Endothelial cell of umbilical vein (primary cell): ENCODE measurements at regions not wholly inside any gene's neighbourhood (a gene's known extent, or its start where the extent isn't known, plus 50 kb on each side); places are given as distances from the start of the nearest gene placed in this dataset.

Experiments
- BruUV-seq: library from RNA; stranded (reverse); fragments of 400-500 nt; replicated peaks from 2 replicates; lab custom pipeline; 2021; lab: Mats Ljungman, UMichigan
- CTCF ChIA-PET: fragments of 300-600, 350-600 bp; sonication (Branson Sonifier 250); formaldehyde crosslinking; loops from one replicate; lab custom pipeline; 2021; ENCODE audit warnings: antibody characterized with exemption, inconsistent platforms; lab: Charles Lee
- POLR2A ChIA-PET: fragments of 300-600, 350-600 bp; sonication (Branson Sonifier 250); formaldehyde crosslinking; loops from one replicate; lab custom pipeline; 2021; ENCODE audit warnings: antibody characterized with exemption, inconsistent platforms; lab: Charles Lee
- DNase-seq: peaks from one replicate; pipeline ENCODE4 v3.0.0-alpha.2; 2011; ENCODE audit warnings: low read depth, low spot score
- FAIRE-seq: peaks from 2 replicates; lab custom pipeline; 2011; peaks lifted over from hg19 to GRCh38; lab: Jason Lieb, UNC
- H2AFZ ChIP-seq: 2 replicates; pipeline ENCODE4 v1.6.0; 2012; ENCODE audit warnings: low read depth, low read length, control low read depth, inconsistent platforms
- H3K27ac ChIP-seq: 2 replicates; pipeline ENCODE4 v1.5.1; 2011; ENCODE audit warnings: low read depth, mild to moderate bottlenecking, control low read depth, low read length, moderate library complexity; ENCODE audit not compliant: insufficient read depth
- H3K27me3 ChIP-seq, 2 experiments: 2 replicates each; pipeline versions ENCODE4 v1.6.0 to v1.6.1; 2011; ENCODE audit warnings: low read length in 2 of 2, mixed read lengths in 1 of 2; ENCODE audit not compliant: control insufficient read depth in 2 of 2, insufficient read depth in 2 of 2
- H3K36me3 ChIP-seq, 2 experiments: 2 replicates in 1 of 2; 3 replicates in 1 of 2; pipeline ENCODE4 v1.5.1; 2011; ENCODE audit warnings: low read length in 2 of 2, mild to moderate bottlenecking in 1 of 2, moderate library complexity in 1 of 2; ENCODE audit not compliant: control insufficient read depth in 2 of 2, insufficient read depth in 2 of 2; ENCODE audit errors: extremely low read depth in 1 of 2
- H3K4me1 ChIP-seq: 3 replicates; pipeline ENCODE4 v1.5.1; 2011; ENCODE audit warnings: mild to moderate bottlenecking, low read length; ENCODE audit not compliant: control insufficient read depth, insufficient read depth; ENCODE audit errors: extremely low read depth
- H3K4me2 ChIP-seq: 2 replicates; pipeline ENCODE4 v1.6.1; 2011; ENCODE audit warnings: low read length, control low read depth, mixed read lengths; ENCODE audit not compliant: insufficient read depth
- H3K4me3 ChIP-seq, 3 experiments: fragments of 200-600 bp in 1 of 3; sonication (generic), shearing (Covaris generic) in 1 of 3; replicated peaks in 1 of 3; 2 replicates each; pipeline ENCODE4 v1.5.1; 2011 to 2016; ENCODE audit warnings: control low read depth in 3 of 3, low read length in 3 of 3, mild to moderate bottlenecking in 2 of 3, inconsistent platforms in 1 of 3, low read depth in 1 of 3, moderate library complexity in 1 of 3; ENCODE audit not compliant: insufficient read depth in 1 of 3
- H3K79me2 ChIP-seq: 2 replicates; pipeline ENCODE4 v1.6.0; 2012; ENCODE audit warnings: low read length, inconsistent platforms; ENCODE audit not compliant: control insufficient read depth, insufficient read depth
- H3K9ac ChIP-seq: replicated peaks from 2 replicates; pipeline ENCODE3; 2011; ENCODE audit warnings: low read length, control low read depth; ENCODE audit not compliant: insufficient read depth; ENCODE audit errors: extremely low read depth
- H3K9me1 ChIP-seq: replicated peaks from 3 replicates; pipeline ENCODE4 v1.6.0; 2011; ENCODE audit warnings: mild to moderate bottlenecking, low read length; ENCODE audit not compliant: control insufficient read depth, insufficient read depth; ENCODE audit errors: extremely low read depth
- H3K9me3 ChIP-seq: replicated peaks from 2 replicates; pipeline ENCODE4 v1.5.1; 2012; ENCODE audit warnings: low read length, inconsistent platforms; ENCODE audit not compliant: control insufficient read depth, insufficient read depth
- H4K20me1 ChIP-seq: replicated peaks from 2 replicates; pipeline ENCODE3; 2011; ENCODE audit warnings: mild to moderate bottlenecking, low read length; ENCODE audit not compliant: control insufficient read depth, insufficient read depth; ENCODE audit errors: extremely low read depth
- EZH2 ChIP-seq: IDR thresholded peaks from 2 replicates; pipeline ENCODE4 v1.6.1; 2012; ENCODE audit warnings: borderline replicate concordance, low read depth, mild to moderate bottlenecking, moderate library complexity, low read length, inconsistent platforms; ENCODE audit not compliant: severe bottlenecking
- FOS ChIP-seq: IDR thresholded peaks from 2 replicates; pipeline ENCODE4 v1.6.1; 2011; ENCODE audit warnings: mild to moderate bottlenecking, low read length, moderate library complexity, borderline replicate concordance; ENCODE audit not compliant: insufficient read depth
- GATA2 ChIP-seq: IDR thresholded peaks from 2 replicates; pipeline ENCODE4 v1.7.0; 2011; ENCODE audit warnings: low read depth, mild to moderate bottlenecking, moderate library complexity, mixed read lengths, low read length; ENCODE audit not compliant: insufficient read length, insufficient read depth
- JUN ChIP-seq: IDR thresholded peaks from 2 replicates; pipeline ENCODE4 v1.6.1; 2011; ENCODE audit warnings: borderline replicate concordance, low read depth; ENCODE audit not compliant: insufficient read length, insufficient read depth
- MAX ChIP-seq: IDR thresholded peaks from 2 replicates; pipeline ENCODE4 v1.6.1; 2011; ENCODE audit not compliant: insufficient read depth, insufficient read length
- MYC ChIP-seq: IDR thresholded peaks from one replicate; pipeline ENCODE4 v1.6.1; 2011; ENCODE audit warnings: mild to moderate bottlenecking, low read depth, low read length
- POLR2A ChIP-seq: IDR thresholded peaks from 2 replicates; pipeline ENCODE4 v1.6.1; 2012; ENCODE audit warnings: low read depth, mild to moderate bottlenecking, control low read depth, low read length
- POLR2AphosphoS5 ChIP-seq: IDR thresholded peaks from 2 replicates; pipeline ENCODE4 v1.6.1; 2012; ENCODE audit warnings: low read depth, mild to moderate bottlenecking, control low read depth, low read length, moderate library complexity; ENCODE audit not compliant: insufficient read depth
- dilution Hi-C: fragments of 300-500 bp; cut with MboI; formaldehyde crosslinking; loops from one replicate; pipeline ENCODE4 v1.15.0; 2019; ENCODE audit warnings: low sequenced_read_pairs; ENCODE audit not compliant: extremely low pct_ligation_motif_present
- intact Hi-C: fragments of 100-400 bp; cut with micrococcal nuclease; formaldehyde crosslinking; loops from one replicate; pipeline ENCODE4 v1.10.0; 2022
- TF ChIP-seq, protein P1 (sequence below), 2 donors: IDR thresholded peaks; 1 replicate in 1 of 2; 2 replicates in 1 of 2; pipeline ENCODE4 v1.5.1; 2011; ENCODE audit warnings: low read length in 2 of 2, mild to moderate bottlenecking in 2 of 2, moderate library complexity in 2 of 2, control low read depth in 1 of 2, inconsistent platforms in 1 of 2, low read depth in 1 of 2; ENCODE audit not compliant: insufficient read depth in 1 of 2; ENCODE audit errors: extremely low read depth in 1 of 2

DNA sequence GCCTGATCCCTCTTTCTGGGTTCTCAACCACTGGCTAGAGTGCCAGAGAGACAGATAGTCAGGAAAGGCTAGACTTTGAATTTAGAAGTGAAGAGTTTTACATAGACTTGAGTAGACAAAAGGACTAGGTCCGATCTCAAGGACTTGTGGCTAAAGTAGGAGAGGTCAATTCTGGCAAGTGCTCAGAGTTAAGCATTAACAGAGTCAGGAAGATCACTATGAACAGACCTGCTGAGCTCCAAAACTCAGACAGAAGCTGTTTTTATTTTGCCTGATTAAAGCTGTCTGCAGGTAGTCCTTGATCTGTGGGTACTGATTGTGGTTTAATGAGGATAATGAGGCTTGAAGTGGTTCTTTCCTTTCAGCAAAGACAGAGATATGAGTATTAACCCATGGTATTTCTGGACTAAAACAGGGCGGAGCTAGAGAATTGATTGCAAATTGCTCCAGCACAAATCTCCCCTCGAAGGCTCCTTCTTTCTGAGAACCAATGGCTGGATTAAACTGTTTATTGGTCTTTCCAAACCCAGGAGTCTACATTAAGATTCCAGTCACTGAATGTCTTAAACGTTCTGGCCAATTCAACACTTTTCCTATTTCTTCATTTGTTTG lies 423.2 kb downstream of the IPMK start:
- Histone ChIP-seq H3K79me2 (no peaks in the 10 kb centered on the region), H3K4me1 (no peaks in the 10 kb centered on the region), H3K27ac (no peak overlapping the region), H4K20me1 (no peaks in the 10 kb centered on the region), H3K4me2 (no peak overlapping the region), H3K27me3 (no peaks in the 10 kb centered on the region), H3K4me3 (no peak overlapping the region), H3K9ac (no peak overlapping the region), H2AFZ (no peak overlapping the region), H3K36me3 (no peaks in the 10 kb centered on the region), H3K9me1 (no peaks in the 10 kb centered on the region), H3K9me3 (no peaks in the 10 kb centered on the region)
- BruUV-seq = no TSS peak
- dilution Hi-C loops (no loop called here), intact Hi-C loops (no loop called here)
- TF ChIP-seq POLR2A (no peak), JUN (no peak)
- no peak for DNase-seq
- ChIA-PET POLR2A (no interaction called here), CTCF (no interaction called here)
- FAIRE-seq = no peak

GRCh38 chr10:57830877-57831560 lies 436.7 kb downstream of the IPMK start:
- CTCF ChIA-PET = no interaction called here
- no TSS peak for BruUV-seq
- TF ChIP-seq JUN (no peak), MAX (no peak), FOS (no peak), EZH2 (no peak), POLR2A (no peak), GATA2 (no peak), POLR2AphosphoS5 (no peak), MYC (no peak)
- TF ChIP-seq, protein P1, sequence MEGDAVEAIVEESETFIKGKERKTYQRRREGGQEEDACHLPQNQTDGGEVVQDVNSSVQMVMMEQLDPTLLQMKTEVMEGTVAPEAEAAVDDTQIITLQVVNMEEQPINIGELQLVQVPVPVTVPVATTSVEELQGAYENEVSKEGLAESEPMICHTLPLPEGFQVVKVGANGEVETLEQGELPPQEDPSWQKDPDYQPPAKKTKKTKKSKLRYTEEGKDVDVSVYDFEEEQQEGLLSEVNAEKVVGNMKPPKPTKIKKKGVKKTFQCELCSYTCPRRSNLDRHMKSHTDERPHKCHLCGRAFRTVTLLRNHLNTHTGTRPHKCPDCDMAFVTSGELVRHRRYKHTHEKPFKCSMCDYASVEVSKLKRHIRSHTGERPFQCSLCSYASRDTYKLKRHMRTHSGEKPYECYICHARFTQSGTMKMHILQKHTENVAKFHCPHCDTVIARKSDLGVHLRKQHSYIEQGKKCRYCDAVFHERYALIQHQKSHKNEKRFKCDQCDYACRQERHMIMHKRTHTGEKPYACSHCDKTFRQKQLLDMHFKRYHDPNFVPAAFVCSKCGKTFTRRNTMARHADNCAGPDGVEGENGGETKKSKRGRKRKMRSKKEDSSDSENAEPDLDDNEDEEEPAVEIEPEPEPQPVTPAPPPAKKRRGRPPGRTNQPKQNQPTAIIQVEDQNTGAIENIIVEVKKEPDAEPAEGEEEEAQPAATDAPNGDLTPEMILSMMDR (IDR thresholded peaks at IDR 0.05; ENCODE audit: extremely low read depth in 1 of 2, insufficient read depth in 1 of 2, low read depth in 1 of 2, low read length in 2 of 2) = no peak
- dilution Hi-C loops (no loop called here), intact Hi-C loops (no loop called here)
- POLR2A ChIA-PET = no interaction called here
- no peaks in the 10 kb centered on the region for H3K36me3 ChIP-seq
- no peaks in the 10 kb centered on the region for H4K20me1 ChIP-seq
- H2AFZ ChIP-seq = no peak overlapping the region
- no peak overlapping the region for H3K4me2 ChIP-seq
- no peaks in the 10 kb centered on the region for H3K27me3 ChIP-seq
- H3K9me3 ChIP-seq = peaks cover 3% of the 10 kb centered on the region
- H3K79me2 ChIP-seq = no peaks in the 10 kb centered on the region
- no peak overlapping the region for H3K27ac ChIP-seq
- FAIRE-seq = no peak
- no peak overlapping the region for H3K4me3 ChIP-seq
- no peaks in the 10 kb centered on the region for H3K4me1 ChIP-seq
- no peak overlapping the region for H3K9ac ChIP-seq
- H3K9me1 ChIP-seq = no peaks in the 10 kb centered on the region
- DNase-seq = no peak
